ENCODE measurements at regions not wholly inside any gene's neighbourhood (a gene's known extent, or its start where the extent isn't known, plus 50 kb on each side); places are given as distances from the start of the nearest gene placed in this dataset.

- DNase-seq (ENCODE audit: low spot score), result no peak
These were observed 64.8 kb upstream of the PLEKHG3 start for GRCh38 chr14:64639340-64639821.

- DNase-seq (ENCODE audit: low spot score), result no peak
These were observed 63.4 kb upstream of the PLEKHG3 start for GRCh38 chr14:64640839-64641238.

- no peak for DNase-seq (ENCODE audit: low spot score)
These were observed 62.5 kb upstream of the PLEKHG3 start for GRCh38 chr14:64641760-64642159.

GRCh38 chr14:64643709-64644108 is 60.5 kb upstream of the PLEKHG3 start:
- no peak for DNase-seq (ENCODE audit: low spot score)

GRCh38 chr14:64644629-64645028 is 59.6 kb upstream of the PLEKHG3 start:
- no peak for DNase-seq (ENCODE audit: low spot score)

GRCh38 chr14:64645220-64645892 is 58.9 kb upstream of the PLEKHG3 start:
- peak; percentile 80 for DNase-seq (ENCODE audit: low spot score)

- DNase-seq (ENCODE audit: low spot score), result no peak
These were observed 58.1 kb upstream of the PLEKHG3 start for GRCh38 chr14:64646103-64646502.

GRCh38 chr14:64649383-64649998 is 54.7 kb upstream of the PLEKHG3 start:
- peak; percentile 80 for DNase-seq (ENCODE audit: low spot score)

GRCh38 chr14:64653900-64654245 is 50.4 kb upstream of the PLEKHG3 start:
- no peak for DNase-seq (ENCODE audit: low spot score)

GRCh38 chr14:64654246-64654900 is 49.9 kb upstream of the PLEKHG3 start:
- DNase-seq (ENCODE audit: low spot score), result peak; percentile 67
